Adrenal gland (tissue), 9 donors: ENCODE measurements at regions not wholly inside any gene's neighbourhood (a gene's known extent, or its start where the extent isn't known, plus 50 kb on each side); places are given as distances from the start of the nearest gene placed in this dataset.

Experiments
- DNase-seq, 7 donors: peaks; one replicate each; pipeline ENCODE4 v3.0.0-alpha.2; 2019 to 2020
- H3K27ac ChIP-seq, 5 donors: fragments of 200-600 bp; sonication (generic) in 4 of 5; 1 replicate in 3 of 5; 2 replicates in 2 of 5; pipeline versions ENCODE4 v1.5.1 to v1.8.0; 2016 to 2020; ENCODE audit warnings: mild to moderate bottlenecking in 1 of 5
- H3K27me3 ChIP-seq: fragments of 200-600 bp; 2 replicates; pipeline ENCODE4 v1.8.0; 2021
- H3K36me3 ChIP-seq, 2 donors: fragments of 200-600 bp; replicated peaks in 1 of 2; 1 replicate in 1 of 2; 2 replicates in 1 of 2; pipeline versions ENCODE4 v1.5.1 to v1.8.0; 2018 to 2022
- H3K4me1 ChIP-seq, 2 donors: fragments of 200-600 bp; replicated peaks in 1 of 2; 1 replicate in 1 of 2; 2 replicates in 1 of 2; pipeline versions ENCODE4 v1.5.1 to v1.8.0; 2018 to 2021
- H3K4me3 ChIP-seq, 4 donors: fragments of 200-600 bp; sonication (generic) in 3 of 4; one replicate each; pipeline ENCODE4 v1.5.1; 2016 to 2018
- H3K9me3 ChIP-seq, 3 donors: fragments of 200-600 bp; sonication (generic) in 1 of 3; replicated peaks in 1 of 3; 1 replicate in 2 of 3; 2 replicates in 1 of 3; pipeline versions ENCODE4 v1.5.1 to v1.8.0; 2016 to 2021
- POLR2A ChIP-seq, 2 donors: fragments of 450-650 bp; IDR thresholded peaks; one replicate each; pipeline ENCODE4 v1.6.1; 2017; ENCODE audit warnings: antibody characterized with exemption in 2 of 2, mild to moderate bottlenecking in 2 of 2, moderate library complexity in 1 of 2
- WGBS, 4 donors: extraction: QIAGEN DNeasy Blood & Tissue Kit in 2 of 4; methylation state at CpG; one replicate each; pipeline versions ENCODE4 v1.1.5 to v1.1.7; 2013 to 2017; 5-methylcytosine and 5-hydroxymethylcytosine counted together
- intact Hi-C, 2 donors: fragments of 100-400 bp; cut with DNase I; formaldehyde crosslinking; loops; one replicate each; pipeline versions ENCODE4 v1.14.1 to v1.15.0; 2022 to 2023
- TF ChIP-seq, protein P1 (sequence below), 6 experiments: fragments of 450-650 bp in 4 of 6; fragments of 200-600 bp in 2 of 6; sonication (generic) in 1 of 6; IDR thresholded peaks; 1 replicate in 5 of 6; 2 replicates in 1 of 6; pipeline versions ENCODE4 v1.5.1 to v1.8.0; 2016 to 2021; ENCODE audit warnings: antibody characterized with exemption in 6 of 6, mild to moderate bottlenecking in 2 of 6, moderate library complexity in 1 of 6
- donor health status: healthy with polysubstance abuse.
- donor health status: Bipolar disorder and iron deficiency.
- donor health status: DM: yes; HTN: yes; CAD: no.
- donor health status: DM: no; HTN: no; CAD: no.
- donor health status: DM: no; HTN: no; CAD: no.

DNA sequence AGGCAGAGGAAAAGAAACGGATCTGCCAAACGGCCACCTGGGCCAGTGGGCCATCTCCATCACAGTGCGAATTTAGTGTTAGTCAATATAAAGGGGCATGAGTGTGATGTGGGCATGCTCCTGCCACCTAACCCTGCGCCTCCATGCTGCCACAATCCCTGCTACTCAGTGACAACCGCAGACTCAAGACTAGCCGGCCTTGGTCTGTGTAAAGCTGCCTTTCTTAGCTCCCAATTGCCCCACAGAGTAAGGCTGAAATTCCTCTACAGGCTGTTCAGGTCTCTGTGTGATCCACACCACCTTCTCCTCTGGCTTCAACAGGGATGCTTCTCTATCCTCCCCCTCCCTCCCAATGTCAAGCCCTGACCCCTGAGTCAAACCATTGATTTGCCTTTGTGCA, 269.7 kb downstream of the XXYLT1 start:
- Histone ChIP-seq H3K4me1 (no peaks in the 10 kb centered on the region), H3K4me3 (no peak overlapping the region), H3K27me3 (no peaks in the 10 kb centered on the region), H3K9me3 (no peaks in the 10 kb centered on the region), H3K36me3 (no peaks in the 10 kb centered on the region), H3K27ac (no peak overlapping the region)
- intact Hi-C loops: no loop called here
- DNase-seq: peak in 1 of 7 donors; percentile 7
- WGBS, 4 donors: 76 to 83% (median 78%) methylated on average over 5 to 6 of the region's 6 CpGs
- TF ChIP-seq, protein P1, sequence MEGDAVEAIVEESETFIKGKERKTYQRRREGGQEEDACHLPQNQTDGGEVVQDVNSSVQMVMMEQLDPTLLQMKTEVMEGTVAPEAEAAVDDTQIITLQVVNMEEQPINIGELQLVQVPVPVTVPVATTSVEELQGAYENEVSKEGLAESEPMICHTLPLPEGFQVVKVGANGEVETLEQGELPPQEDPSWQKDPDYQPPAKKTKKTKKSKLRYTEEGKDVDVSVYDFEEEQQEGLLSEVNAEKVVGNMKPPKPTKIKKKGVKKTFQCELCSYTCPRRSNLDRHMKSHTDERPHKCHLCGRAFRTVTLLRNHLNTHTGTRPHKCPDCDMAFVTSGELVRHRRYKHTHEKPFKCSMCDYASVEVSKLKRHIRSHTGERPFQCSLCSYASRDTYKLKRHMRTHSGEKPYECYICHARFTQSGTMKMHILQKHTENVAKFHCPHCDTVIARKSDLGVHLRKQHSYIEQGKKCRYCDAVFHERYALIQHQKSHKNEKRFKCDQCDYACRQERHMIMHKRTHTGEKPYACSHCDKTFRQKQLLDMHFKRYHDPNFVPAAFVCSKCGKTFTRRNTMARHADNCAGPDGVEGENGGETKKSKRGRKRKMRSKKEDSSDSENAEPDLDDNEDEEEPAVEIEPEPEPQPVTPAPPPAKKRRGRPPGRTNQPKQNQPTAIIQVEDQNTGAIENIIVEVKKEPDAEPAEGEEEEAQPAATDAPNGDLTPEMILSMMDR (IDR thresholded peaks at IDR 0.05): no peak
- TF ChIP-seq POLR2A (IDR thresholded peaks at IDR 0.05): no peak

DNA sequence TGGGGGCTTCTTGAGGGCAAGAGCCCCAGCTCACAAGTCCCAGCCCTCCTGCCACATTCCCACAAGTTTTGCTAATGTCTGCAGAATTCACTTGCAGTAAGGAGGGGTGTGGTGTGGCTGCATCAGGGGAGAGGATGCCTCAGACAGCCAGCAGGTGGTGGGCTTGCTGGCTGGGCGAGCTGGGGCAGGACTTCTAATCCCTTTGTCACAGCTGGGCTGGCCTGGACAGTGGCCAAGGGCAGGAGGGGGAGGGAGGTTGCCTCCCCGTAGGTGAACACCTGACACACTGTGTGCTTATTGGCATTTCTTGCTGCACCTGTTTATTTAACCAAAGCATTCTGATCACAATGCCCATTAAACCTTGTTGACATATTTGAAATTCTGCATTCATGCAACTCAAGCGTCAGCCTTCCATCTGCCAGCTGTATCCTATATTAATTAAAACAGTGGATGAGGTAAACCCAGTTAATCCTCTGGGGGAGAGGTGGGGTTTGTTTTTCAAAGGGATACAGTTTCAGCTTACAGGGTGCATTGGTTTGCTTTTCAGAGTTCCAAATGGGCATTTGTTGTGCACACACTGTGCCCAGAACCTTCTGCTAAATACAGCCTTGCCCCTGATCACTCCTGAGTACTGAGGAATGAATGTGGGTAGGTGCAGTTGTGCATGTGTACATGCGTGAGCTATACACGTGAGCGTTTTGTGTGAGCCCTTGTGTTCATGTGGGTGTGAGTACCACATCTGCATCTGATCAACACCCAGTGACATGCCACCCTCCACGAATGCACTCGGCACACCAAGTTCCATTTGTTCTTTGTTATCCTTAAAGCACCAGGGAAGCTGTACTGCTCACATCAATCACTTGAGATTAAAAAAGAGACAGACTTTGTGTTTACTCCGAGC, 268.7 kb downstream of the XXYLT1 start:
- no peak overlapping the region for H3K4me3 ChIP-seq
- intact Hi-C loops: no loop called here

DNA sequence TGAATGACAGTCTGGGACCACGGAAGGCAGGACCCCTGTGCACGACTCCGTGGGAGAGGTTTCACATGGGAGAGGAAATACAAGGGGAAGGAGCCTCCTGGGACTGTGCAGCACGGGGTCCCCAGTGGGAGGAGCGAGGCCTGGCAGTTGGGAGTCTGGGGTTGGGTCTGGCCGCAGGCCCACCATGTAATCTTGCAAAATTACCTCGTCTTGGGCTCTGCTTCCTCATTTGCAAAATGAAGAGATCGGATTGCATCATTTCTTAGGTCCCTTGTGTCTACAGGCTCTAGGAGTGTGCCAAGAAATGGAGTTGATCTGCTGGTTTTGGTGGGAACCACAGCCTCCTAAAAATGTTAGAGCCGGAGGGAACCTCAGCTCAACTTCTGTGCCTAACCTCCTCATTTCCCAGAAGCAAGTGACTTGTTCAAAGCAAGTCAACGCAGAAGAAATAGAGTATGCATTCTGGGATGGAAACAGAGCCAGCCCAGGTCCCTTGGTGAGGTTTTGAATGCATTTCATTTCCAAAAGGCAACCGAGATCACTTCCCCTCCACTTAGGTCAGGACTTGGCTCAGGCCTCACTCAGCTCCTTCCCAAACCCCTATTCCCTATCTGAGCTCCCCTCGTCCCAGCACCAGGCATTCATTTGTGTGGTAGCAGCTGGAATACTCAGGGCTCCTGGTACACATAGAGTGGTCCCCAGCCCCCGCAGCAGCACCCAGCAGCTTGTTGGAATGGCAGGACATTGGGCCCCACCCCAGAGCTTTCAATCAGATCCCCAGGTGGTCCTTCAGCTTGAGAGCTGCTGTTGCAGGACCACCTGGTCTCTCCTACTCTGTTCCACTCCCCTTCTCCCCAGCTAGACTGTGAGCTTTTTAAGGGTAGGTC, 267.7 kb downstream of the XXYLT1 start:
- WGBS, 4 donors: 56 to 77% (median 62%) methylated on average over 13 of the region's 13 CpGs
- Histone ChIP-seq H3K4me1 (no peaks in the 10 kb centered on the region), H3K4me3 (no peak overlapping the region), H3K36me3 (no peaks in the 10 kb centered on the region), H3K27me3 (no peaks in the 10 kb centered on the region), H3K9me3 (no peaks in the 10 kb centered on the region), H3K27ac (peak overlapping the region in 1 of 5 donors; percentile 10)
- TF ChIP-seq, protein P1 (IDR thresholded peaks at IDR 0.05): no peak
- no peak for TF ChIP-seq POLR2A (IDR thresholded peaks at IDR 0.05)
- DNase-seq: peak in 5 of 7 donors; percentile 13 to 56 (median 34)
- intact Hi-C loops: no loop called here

More for the DNA sequence above, 268.7 kb downstream of the XXYLT1 start:
- Histone ChIP-seq H3K4me1 (no peaks in the 10 kb centered on the region), H3K36me3 (no peaks in the 10 kb centered on the region), H3K27me3 (no peaks in the 10 kb centered on the region), H3K9me3 (no peaks in the 10 kb centered on the region), H3K27ac (no peak overlapping the region)
- TF ChIP-seq, protein P1 (IDR thresholded peaks at IDR 0.05): peak; percentile 10 to 58 (median 44)
- no peak for TF ChIP-seq POLR2A (IDR thresholded peaks at IDR 0.05)
- peak in 6 of 7 donors; percentile 35 to 68 (median 38) for DNase-seq
- 36 to 46% (median 39%) methylated on average over 9 of the region's 9 CpGs for WGBS, 4 donors

DNA sequence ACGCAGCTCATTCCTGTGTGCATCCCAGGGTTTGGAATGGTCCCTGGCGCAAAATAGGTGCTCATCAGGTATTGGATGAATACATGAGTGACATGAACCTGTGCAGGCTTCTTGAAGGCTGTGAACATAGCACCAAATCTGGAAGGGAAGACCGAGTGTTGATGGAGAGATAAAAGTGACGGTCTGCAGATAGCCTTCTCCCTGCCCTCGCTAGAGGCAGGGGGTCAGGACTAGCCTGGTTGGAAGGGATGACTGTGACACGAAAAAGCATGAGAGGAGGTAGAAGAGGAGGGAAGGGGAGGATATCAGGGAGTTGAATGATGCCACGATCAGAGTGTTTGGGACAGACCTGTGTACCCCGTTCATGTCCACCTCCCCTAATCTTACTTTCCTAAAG, 267.1 kb downstream of the XXYLT1 start:
- no peak overlapping the region for H3K4me3 ChIP-seq
- intact Hi-C loops: no loop called here
- H3K27ac ChIP-seq: no peak overlapping the region
- H3K36me3 ChIP-seq: no peaks in the 10 kb centered on the region
- H3K27me3 ChIP-seq: no peaks in the 10 kb centered on the region
- TF ChIP-seq POLR2A (IDR thresholded peaks at IDR 0.05): no peak
- WGBS, 4 donors: 81 to 89% (median 86%) methylated on average over 8 of the region's 8 CpGs
- no peaks in the 10 kb centered on the region for H3K9me3 ChIP-seq
- H3K4me1 ChIP-seq: no peaks in the 10 kb centered on the region
- DNase-seq: peak in 2 of 7 donors; percentile 1 to 13
